ENCODE measurements at regions not wholly inside any gene's neighbourhood (a gene's known extent, or its start where the extent isn't known, plus 50 kb on each side); places are given as distances from the start of the nearest gene placed in this dataset.
A peak's percentile ranks its signal among the peaks of the same experiment; 100 is the strongest.

DNA sequence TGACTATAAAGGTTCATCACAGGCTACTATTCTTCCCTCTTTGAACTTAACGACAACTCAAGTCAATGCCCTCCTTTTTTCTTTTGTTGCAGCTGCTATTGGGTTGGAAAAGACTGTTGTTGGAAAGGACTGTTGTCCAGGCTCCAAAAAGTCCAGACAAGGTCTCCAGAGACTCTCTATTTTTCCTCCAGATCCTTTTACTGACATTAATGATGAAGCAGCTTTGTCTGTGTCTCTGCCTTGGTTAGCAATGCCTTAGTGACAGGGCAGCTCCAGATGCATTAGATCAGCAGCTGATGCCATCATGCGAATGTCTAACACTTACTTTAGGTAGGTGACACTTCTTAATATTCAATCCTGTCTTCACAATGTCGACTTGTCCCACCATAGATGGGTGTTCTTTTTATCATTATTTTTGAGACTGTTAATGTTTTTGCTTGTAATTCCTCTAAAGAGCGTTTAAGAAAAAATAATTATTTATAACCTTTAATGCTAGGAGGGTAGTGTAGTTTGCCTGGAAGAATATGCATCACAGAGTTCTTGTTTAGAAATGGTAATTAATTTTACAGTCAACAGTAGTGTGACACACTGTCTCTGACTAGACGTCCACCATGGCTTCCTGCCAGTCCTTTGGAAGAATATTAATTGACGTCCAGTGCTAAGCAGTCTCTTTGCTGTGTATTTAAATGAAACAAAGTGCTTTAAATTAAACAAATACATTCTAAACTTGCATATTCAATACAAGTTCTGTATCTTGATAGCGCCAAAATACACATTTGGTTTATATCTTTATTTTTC, 492.2 kb downstream of the NR2F1-AS1 start:
- ChIA-PET POLR2A (no interaction called here), CTCF (interaction anchor here (1.3 kb wide), 1 partner anchor 401 kb away, joined by 3 read pairs; no protein-coding TSS in a partner anchor)
- H3K4me3 ChIP-seq (ENCODE audit: low read depth, low read length) = no peak overlapping the region
- DNase-seq (ENCODE audit: low read depth, low spot score) = no peak
- TF ChIP-seq, protein P1, sequence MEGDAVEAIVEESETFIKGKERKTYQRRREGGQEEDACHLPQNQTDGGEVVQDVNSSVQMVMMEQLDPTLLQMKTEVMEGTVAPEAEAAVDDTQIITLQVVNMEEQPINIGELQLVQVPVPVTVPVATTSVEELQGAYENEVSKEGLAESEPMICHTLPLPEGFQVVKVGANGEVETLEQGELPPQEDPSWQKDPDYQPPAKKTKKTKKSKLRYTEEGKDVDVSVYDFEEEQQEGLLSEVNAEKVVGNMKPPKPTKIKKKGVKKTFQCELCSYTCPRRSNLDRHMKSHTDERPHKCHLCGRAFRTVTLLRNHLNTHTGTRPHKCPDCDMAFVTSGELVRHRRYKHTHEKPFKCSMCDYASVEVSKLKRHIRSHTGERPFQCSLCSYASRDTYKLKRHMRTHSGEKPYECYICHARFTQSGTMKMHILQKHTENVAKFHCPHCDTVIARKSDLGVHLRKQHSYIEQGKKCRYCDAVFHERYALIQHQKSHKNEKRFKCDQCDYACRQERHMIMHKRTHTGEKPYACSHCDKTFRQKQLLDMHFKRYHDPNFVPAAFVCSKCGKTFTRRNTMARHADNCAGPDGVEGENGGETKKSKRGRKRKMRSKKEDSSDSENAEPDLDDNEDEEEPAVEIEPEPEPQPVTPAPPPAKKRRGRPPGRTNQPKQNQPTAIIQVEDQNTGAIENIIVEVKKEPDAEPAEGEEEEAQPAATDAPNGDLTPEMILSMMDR (IDR thresholded peaks at IDR 0.05; ENCODE audit: insufficient read depth, low read length, missing control alignments) = no peak

DNA sequence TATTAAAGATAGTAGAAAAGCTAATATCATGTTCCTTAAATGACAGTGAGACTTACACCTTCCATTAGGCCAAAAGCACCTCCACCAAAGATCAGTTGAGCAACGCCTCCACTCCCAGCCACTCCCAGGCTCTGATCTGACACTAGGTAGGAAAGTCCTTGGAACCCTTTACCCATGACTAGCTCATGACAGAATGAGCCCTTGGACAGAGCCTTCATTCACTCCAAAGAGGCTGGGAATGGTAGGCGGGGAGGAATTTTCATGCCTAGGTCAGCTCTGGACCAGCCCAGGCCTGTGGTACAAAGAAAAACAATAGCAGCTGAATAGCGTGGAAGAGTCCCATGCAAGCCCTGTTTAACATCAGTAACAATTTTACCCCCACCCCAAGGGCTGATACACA, 493.7 kb downstream of the NR2F1-AS1 start:
- ChIA-PET POLR2A (no interaction called here), CTCF (no interaction called here)
- DNase-seq (ENCODE audit: low read depth, low spot score) = no peak
- TF ChIP-seq, protein P1 (IDR thresholded peaks at IDR 0.05; ENCODE audit: insufficient read depth, low read length, missing control alignments) = no peak
- H3K4me3 ChIP-seq (ENCODE audit: low read depth, low read length) = no peak overlapping the region

DNA sequence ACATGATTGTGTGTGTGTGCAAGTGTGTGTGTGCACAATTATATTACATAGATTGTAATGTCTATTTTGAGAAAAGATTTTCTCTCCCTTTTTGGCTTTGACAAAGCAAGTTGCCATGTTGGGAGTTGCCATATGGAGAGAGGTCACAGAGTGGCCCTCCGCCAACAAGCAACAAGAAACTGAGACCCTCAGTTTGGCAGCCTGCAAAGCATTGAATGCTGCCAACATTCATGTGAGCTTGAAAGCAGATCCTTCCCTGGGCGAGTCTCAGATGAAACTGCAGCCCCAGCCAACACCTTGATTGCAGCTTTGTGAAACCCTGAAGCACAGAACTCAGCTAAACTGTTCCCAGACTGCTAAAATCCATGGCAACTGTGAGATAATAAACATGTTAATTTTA, 498.0 kb downstream of the NR2F1-AS1 start:
- ChIA-PET POLR2A (no interaction called here), CTCF (no interaction called here)
- no peak for DNase-seq (ENCODE audit: low read depth, low spot score)

DNA sequence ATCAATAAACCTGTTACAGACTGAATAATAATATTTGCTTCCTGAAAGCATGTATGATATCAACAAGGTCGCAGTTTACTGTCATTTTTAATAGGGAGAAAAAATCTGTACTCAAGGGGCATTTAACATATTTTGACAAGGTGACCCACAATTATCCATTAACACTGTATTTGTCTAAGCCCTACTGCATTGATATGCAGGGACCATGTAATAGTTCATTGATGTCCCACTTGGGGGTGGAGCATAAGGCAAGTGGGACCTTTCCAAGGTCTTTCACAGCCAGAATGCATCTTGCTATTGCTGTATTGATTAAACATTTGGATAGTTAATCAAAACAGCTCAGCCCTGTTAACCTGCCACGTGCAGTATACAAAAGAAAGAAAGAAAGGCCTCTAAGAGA, 502.0 kb downstream of the NR2F1-AS1 start:
- DNase-seq (ENCODE audit: low read depth, low spot score) = no peak
- H3K4me3 ChIP-seq (ENCODE audit: low read depth, low read length) = no peak overlapping the region
- CTCF ChIA-PET = interaction anchor here (1.5 kb wide), 1 partner anchor 13 kb away, joined by 3 read pairs; no protein-coding TSS in a partner anchor
- TF ChIP-seq, protein P1 (IDR thresholded peaks at IDR 0.05; ENCODE audit: insufficient read depth, low read length, missing control alignments) = no peak
- POLR2A ChIA-PET = interaction anchor here (0.7 kb wide), 1 partner anchor 504 kb away, joined by 3 read pairs; the partner anchor contains the start of gene NR2F1

More for the DNA sequence above, 498.0 kb downstream of the NR2F1-AS1 start:
- no peak overlapping the region for H3K4me3 ChIP-seq (ENCODE audit: low read depth, low read length)
- TF ChIP-seq, protein P1 (IDR thresholded peaks at IDR 0.05; ENCODE audit: insufficient read depth, low read length, missing control alignments) = no peak

DNA sequence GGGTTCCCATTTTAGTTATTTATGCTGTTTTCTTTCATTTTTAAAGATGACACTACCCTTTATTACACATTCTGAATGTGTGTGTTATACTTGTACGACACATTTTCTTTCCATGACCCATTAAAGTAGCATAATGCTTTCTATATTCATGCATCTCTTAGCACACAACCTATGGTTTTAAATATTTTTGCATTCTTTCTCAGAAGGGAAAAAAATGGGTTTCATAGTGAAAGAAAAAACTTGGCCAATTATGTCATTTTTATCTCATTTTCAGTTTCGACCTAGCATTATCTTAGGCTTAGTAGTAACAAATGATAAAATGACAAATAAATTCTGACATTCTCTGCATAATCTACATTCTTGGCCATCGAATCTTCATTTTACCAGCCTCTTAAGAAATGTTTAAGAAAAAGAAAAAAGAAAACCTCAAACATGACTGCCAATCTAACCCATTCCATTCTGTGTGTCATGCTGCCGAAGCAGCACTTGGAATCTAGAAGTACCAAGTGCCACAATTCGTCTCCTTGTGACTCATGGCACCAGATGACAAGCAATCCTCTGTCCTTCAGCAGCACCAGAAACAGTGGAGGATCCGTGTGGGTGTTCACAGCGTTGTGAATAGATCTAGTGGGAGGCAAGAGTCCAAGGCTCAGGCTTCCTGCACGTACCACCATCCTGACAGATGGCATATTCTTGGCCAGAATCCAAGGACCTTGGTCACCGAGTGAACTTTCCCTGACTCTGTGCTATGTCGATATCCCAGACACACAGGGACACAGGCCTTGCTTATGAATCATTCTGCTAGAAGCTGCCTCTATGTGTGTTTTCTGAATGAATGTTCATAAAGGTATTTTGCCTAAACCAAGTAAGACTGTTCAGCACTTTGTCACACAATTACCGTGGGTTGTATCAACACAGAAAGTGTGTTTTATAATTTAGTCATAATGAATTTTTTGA, 502.7 kb downstream of the NR2F1-AS1 start:
- ChIA-PET CTCF (interaction anchor here (1.5 kb wide), 1 partner anchor 14 kb away, joined by 3 read pairs; no protein-coding TSS in a partner anchor), POLR2A (interaction anchor here (0.7 kb wide), 1 partner anchor 505 kb away, joined by 3 read pairs; the partner anchor contains the start of gene NR2F1)
- peak overlapping the region; percentile 44 for H3K4me3 ChIP-seq (ENCODE audit: low read depth, low read length)
- peak; percentile 85 for DNase-seq (ENCODE audit: low read depth, low spot score)
- TF ChIP-seq, protein P1 (IDR thresholded peaks at IDR 0.05; ENCODE audit: insufficient read depth, low read length, missing control alignments) = no peak

All from AG04449 (cell line).